ENCODE measurements at regions not wholly inside any gene's neighbourhood (a gene's known extent, or its start where the extent isn't known, plus 50 kb on each side); places are given as distances from the start of the nearest gene placed in this dataset.
"Not testable (repeated sequence)": the region's sequence is repeated elsewhere in the genome, so short reads cannot be mapped to it uniquely, and the experiment has no call there.

GRCh38 chr18:75984853-75985252, 510.2 kb downstream of the ZNF516 start:
- no peak for DNase-seq

- DNase-seq, result no peak
These were observed 513.9 kb downstream of the ZNF516 start for GRCh38 chr18:75981102-75981501.

- no peak for DNase-seq
These were observed 518.0 kb downstream of the ZNF516 start for GRCh38 chr18:75977081-75977480.

- no peak for DNase-seq
These were observed 524.8 kb downstream of the ZNF516 start for GRCh38 chr18:75970212-75970611.

- DNase-seq, result no peak
These were observed 528.6 kb downstream of the ZNF516 start for GRCh38 chr18:75966431-75966830.

- no peak for DNase-seq
These were observed 532.9 kb downstream of the ZNF516 start for GRCh38 chr18:75962036-75962572.

GRCh38 chr18:75960356-75960755, 532.9 kb upstream of the SMIM21 start:
- DNase-seq, result not testable (repeated sequence)

- DNase-seq, result no peak
These were observed 531.6 kb upstream of the SMIM21 start for GRCh38 chr18:75959150-75959549.

- no peak for DNase-seq
These were observed 531.2 kb upstream of the SMIM21 start for GRCh38 chr18:75958683-75959082.

GRCh38 chr18:75945265-75945933, 517.9 kb upstream of the SMIM21 start:
- no peak for DNase-seq

GRCh38 chr18:75937306-75937705, 509.8 kb upstream of the SMIM21 start:
- DNase-seq, result no peak

GRCh38 chr18:75936862-75937261, 509.4 kb upstream of the SMIM21 start:
- DNase-seq, result no peak

GRCh38 chr18:75931079-75931478, 503.6 kb upstream of the SMIM21 start:
- no peak for DNase-seq

- no peak for DNase-seq
These were observed 501.2 kb upstream of the SMIM21 start for GRCh38 chr18:75928706-75929105.

- DNase-seq, result no peak
These were observed 500.3 kb upstream of the SMIM21 start for GRCh38 chr18:75927791-75928190.

GRCh38 chr18:75926811-75927210, 499.3 kb upstream of the SMIM21 start:
- DNase-seq, result no peak

GRCh38 chr18:75923169-75923568, 495.7 kb upstream of the SMIM21 start:
- no peak for DNase-seq

- no peak for DNase-seq
These were observed 489.1 kb upstream of the SMIM21 start for GRCh38 chr18:75916624-75916982.

- DNase-seq, result peak in 1 of 2 experiments; percentile 18
These were observed 488.6 kb upstream of the SMIM21 start for GRCh38 chr18:75915941-75916623.

- no peak for DNase-seq
These were observed 485.3 kb upstream of the SMIM21 start for GRCh38 chr18:75912829-75913228.

GRCh38 chr18:75904416-75904815, 476.9 kb upstream of the SMIM21 start:
- no peak for DNase-seq

- DNase-seq, result no peak
These were observed 471.1 kb upstream of the SMIM21 start for GRCh38 chr18:75898651-75899050.

GRCh38 chr18:75897386-75897785, 469.9 kb upstream of the SMIM21 start:
- no peak for DNase-seq

GRCh38 chr18:75896865-75897264, 469.4 kb upstream of the SMIM21 start:
- DNase-seq, result no peak

GRCh38 chr18:75895135-75895534, 467.6 kb upstream of the SMIM21 start:
- no peak for DNase-seq
